ENCODE measurements at regions not wholly inside any gene's neighbourhood (a gene's known extent, or its start where the extent isn't known, plus 50 kb on each side); places are given as distances from the start of the nearest gene placed in this dataset.

DNA sequence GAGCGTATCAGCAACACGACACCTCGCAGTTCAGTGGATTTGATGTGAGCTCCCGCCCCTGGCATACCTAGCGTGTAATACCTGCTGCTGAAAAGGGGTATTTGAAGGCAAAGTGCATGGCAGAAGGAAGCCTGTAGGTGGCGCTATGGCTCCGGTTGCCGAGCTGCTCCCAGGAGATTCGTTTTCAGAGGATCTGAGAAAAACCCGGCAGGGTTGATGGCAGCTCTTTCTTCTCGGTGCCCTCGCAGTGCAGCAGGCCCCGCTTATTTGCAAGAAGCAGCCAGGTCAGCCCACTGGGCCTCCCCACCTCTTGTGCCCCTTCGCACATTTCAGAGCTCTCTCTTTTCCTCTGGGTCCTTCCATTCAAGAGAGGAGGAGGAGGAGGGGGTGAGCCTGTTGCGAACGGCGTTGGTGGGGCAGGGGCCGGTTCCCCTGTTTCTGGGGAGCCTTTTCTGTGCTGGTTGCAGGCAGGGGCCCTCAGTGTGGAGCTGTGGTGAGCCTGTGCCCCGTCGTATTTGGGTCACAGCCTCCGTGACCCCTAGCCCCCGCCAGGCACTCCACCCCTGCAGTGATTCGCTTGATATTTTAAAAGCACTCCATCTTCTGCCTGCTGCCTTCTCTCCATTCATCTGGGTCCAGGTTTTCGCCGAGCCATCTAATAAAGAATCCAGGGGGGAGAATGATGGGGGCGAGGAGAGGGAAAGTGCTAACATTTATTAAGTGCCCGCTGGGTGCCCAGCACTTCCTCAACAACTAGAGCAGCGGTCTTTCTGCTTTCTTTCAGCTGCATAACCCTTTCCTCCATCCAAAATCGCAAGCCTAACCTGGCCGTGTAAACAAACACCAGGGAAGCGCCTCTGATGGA, 85.3 kb upstream of the SYT13 start:
- in situ Hi-C loops (cut with HindIII; ENCODE audit: low sequenced_read_pairs): loop anchor here (25.0 kb wide), 1 partner anchor 91 kb away; no protein-coding TSS in a partner anchor

DNA sequence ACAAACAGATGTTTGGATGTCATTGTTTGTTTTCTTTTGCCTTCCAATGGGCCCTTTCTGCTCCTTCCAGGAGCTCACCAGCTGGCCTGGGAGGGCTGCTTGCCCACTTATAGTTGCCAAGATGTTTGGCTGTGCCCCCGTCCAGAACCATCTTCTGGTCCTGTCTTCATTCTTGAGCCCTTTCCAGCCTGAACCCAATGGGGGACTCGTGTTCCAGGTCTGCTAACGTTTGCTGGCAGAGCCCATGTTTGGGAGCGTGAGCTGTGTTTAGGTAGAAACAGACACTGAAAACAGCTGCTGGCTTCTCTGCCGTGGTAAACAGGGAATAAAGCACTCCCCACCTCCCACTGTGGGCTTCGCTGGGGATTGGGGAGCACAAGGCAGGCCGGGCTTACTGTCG, 83.2 kb upstream of the SYT13 start:
- in situ Hi-C loops (cut with HindIII; ENCODE audit: low sequenced_read_pairs): loop anchor here (25.0 kb wide), 1 partner anchor 93 kb away; no protein-coding TSS in a partner anchor

DNA sequence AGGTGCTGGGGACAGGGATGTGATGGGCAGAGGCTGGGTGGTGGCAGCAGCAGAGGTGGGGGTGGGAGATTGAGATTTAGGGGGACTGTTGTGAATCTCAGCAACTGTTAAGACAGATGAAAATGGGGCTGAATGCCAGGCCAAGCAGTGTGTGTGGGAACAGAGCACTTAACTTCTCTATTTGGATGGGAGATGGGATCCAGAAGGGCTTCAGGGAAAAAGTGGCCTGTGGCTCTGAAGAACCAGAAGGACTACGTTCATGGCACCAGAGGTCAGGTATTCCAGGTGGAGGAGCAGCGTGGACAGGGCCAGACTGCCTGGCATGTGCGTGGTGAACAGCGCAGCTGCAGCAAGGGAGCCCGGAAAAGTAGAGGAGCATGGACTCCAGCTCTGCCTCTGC, 82.6 kb upstream of the SYT13 start:
- in situ Hi-C loops (cut with HindIII; ENCODE audit: low sequenced_read_pairs): loop anchor here (25.0 kb wide), 1 partner anchor 94 kb away; no protein-coding TSS in a partner anchor

DNA sequence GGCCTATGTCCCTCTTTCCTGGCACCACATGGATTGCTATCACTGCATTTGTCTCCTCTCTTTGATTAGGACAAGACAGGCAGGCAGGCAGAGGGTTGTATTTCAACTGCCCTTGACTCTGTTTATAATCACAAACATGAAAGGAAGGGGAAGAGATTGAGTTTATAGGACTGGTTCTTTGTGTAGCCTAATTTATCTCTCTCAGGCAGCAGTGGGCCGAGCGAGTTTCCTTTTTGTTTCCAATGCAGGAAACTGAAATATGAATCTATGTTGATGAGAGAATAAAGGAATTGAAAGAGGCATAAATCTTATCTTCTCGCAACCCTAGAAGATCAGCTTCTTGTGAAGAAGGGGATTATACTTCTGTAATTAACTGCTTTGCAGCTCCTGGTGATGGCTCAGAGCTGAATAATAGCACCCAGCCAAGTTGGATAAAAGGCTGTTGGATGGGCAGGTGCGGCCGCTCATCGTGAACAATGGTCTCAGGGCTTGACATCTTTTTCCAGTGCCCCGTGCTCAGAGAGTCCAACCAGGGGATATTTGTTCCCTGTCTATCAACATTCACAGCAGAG, 80.6 kb upstream of the SYT13 start:
- in situ Hi-C loops (cut with HindIII; ENCODE audit: low sequenced_read_pairs): loop anchor here (25.0 kb wide), 1 partner anchor 96 kb away; no protein-coding TSS in a partner anchor

DNA sequence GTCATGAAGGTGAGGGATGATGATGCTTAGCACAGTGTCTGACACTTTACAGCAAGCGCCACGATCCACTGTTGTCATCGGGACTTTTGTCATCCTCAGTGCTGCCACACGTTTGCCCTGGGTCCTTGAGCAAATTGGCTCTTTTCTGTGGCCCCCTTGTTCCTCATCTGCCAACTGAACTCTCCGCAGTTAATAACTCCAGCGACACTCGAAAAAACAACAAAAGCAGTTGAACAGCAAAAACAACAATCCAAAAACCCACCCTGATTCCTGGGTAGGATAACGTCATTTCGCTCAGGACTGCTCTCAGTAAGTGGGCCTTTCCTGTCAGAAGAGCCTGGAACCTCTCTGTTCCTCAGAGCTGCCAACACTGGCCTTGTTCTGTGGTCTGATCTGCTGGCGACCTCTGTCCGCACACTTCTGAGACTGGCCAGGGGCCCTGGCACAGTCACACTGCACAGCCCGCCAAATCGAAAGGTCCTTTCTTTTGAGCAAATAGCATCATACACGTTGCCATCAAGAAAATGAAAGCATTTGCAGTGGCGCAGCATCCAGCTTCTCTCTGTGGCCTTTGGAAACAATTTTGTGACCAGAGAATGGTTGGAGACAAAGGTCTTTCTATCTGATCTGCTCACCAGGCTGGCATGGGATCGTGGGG, 79.9 kb upstream of the SYT13 start:
- in situ Hi-C loops (cut with HindIII; ENCODE audit: low sequenced_read_pairs): loop anchor here (25.0 kb wide), 1 partner anchor 96 kb away; no protein-coding TSS in a partner anchor

DNA sequence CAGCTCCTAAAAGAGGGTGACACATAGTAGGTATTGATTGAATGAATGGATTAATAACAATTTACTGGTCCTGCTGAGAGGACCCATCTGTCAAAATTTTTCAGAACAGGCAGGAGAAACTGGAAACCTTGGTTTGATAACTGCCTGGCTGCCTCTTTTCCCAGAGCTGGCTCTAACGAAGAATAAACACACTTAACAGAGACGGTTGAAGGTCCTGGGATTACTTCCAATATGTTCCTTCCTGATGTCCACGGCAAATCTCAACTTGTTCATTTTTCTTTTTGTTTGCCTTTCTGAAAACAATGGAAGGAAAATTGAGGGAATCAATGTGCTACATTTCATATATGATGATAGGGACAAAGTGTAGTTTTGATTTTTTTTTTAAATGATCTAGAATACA, 76.5 kb upstream of the SYT13 start:
- in situ Hi-C loops (cut with HindIII; ENCODE audit: low sequenced_read_pairs): loop anchor here (25.0 kb wide), 1 partner anchor 100 kb away; no protein-coding TSS in a partner anchor

DNA sequence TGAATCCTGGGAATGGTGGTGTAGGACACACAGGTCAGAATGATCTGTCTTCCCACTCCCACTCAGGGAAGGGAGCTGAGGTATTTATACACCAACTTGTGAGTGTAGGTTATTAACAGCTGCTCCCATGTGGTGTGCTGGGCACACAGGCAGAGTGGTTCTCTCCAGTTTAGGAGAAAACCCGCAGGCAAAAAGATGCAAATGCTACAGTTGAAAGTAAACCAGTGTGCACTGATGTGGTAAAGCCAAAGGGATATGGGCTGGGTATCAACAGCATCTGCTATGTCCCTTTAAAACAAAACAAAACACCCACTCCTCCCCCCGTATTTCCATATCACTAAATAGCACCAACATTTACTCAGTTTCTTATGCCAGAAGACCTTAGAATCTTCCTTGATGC, 75.4 kb upstream of the SYT13 start:
- in situ Hi-C loops (cut with HindIII; ENCODE audit: low sequenced_read_pairs): loop anchor here (25.0 kb wide), 1 partner anchor 101 kb away; no protein-coding TSS in a partner anchor

DNA sequence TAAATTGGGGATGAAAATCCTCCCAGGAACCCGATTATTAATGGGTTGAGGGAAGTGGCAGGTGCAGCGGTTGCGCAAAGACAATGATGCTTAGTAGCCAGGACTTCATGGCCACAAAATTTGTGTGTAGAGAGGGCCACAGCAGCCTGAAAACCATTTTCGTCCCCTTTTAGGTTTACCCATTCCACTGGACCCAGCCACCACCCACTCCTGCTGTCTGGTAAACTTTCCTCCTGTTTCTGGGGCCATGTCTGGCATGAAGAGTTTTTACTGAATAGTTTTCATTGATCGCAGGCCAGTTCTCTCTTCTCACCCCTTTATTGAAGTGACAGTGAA, 69.5 kb upstream of the SYT13 start:
- in situ Hi-C loops (cut with HindIII; ENCODE audit: low sequenced_read_pairs): loop anchor here (25.0 kb wide), 1 partner anchor 107 kb away; no protein-coding TSS in a partner anchor

DNA sequence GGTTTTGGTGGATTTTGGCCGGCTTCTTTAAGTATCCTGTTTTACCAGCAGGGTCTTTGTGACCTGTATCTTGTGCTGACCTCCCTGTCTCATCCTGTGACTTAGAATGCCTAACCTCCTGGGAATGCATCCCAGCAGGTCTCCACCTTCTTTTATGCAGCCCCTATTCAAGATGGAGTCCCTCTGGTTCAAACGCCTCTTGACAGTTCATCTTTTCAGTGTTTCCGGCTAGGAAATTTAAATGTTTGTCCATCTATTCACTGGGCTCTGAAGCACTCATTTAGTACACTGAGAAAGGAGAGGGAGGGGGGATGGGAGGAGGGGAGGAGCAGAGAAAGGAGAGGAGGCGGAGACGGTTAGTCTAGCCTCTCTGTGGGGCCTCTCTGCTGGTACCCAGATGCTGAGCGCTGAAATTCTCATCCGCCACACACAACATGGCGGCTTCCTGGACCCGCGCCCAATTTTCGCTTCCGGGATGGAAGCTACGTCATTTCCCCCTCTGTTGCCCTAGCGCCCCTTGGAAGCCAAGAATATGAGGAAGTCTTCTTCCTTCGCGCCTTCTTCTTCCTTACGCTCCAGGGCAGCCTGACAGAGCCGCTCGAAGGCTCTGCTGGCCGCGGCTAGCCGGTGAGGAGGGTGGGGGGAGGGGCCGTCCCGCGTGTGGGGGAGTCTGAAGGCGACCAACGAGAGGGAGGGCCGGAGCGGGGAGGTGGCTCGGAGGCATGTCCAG, 69.0 kb upstream of the SYT13 start:
- in situ Hi-C loops (cut with HindIII; ENCODE audit: low sequenced_read_pairs): loop anchor here (25.0 kb wide), 1 partner anchor 107 kb away; no protein-coding TSS in a partner anchor

DNA sequence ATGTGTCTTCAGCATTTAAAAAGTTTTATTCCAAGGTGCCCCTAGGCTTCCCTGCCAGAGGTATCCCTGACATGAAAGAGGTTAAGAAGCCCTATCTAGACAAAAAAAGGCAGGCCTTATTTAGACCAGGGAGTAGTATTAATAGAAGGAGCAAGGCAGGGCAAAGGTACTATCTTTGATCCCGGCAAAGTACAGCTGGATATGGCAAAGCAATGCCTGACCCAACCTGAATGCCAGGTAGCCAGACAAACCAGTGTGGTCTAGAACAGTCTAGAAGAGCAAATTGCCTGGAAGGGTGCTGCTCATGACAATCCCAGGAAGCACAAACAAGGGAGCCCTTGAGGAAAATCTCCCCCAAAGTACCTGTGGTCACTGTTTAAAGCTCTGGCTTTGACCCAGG, 62.6 kb upstream of the SYT13 start:
- in situ Hi-C loops (cut with HindIII; ENCODE audit: low sequenced_read_pairs): loop anchor here (25.0 kb wide), 1 partner anchor 411 kb away; no protein-coding TSS in a partner anchor

DNA sequence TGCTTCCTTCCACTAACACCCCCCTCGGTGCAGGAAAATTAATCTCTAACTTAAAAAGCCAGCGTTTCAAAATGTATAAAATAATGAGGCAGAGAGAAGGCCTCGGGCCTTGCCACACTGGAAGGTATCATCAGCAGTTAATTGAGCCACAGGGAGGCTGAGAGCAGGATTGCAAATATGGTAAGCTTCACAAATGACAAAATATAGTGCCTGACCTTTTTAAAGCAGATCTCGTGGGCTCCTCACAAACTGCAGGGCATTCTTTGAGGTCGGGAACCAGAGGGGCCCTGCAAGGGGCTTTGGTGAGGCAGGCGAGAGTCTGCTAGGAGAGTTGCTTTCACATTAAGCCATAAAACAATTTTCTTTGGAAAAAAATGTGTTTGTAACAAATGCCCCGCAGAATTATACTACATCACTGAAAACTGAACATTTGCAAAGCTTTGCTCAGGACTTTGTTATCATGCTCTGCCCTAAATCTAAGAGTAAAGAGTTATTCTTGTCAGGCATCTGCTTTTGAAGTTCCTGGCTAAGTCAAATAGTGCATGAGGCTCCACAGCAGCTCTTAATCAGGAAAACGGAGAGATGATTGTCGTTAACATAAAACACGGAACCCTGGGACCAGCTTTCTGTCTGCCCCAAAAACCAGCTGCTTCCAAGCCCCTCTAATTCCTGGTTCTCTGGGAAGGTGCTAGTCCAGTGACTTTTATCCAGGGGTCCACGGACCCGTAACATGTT, 61.4 kb upstream of the SYT13 start:
- in situ Hi-C loops (cut with HindIII; ENCODE audit: low sequenced_read_pairs): loop anchor here (25.0 kb wide), 1 partner anchor 410 kb away; no protein-coding TSS in a partner anchor

DNA sequence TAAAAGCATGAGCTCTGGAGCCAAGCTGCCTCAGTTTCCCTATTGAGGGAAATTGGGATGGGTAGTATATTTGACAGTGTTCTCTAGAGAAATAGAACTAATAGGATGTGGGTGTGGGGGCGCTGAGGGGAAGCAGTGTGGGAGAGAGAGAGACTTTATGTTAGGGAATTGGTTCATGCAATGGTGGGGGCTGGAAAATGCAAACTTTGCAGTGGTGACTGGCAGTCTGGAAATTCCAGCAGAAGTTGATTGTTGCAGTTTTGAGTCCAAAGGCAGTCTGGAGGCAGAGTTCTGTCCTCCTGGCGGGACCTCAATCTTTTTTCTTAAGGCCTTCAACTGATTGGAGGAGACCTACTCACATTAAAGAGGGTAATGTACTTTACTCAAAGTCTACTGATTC, 59.4 kb upstream of the SYT13 start:
- in situ Hi-C loops (cut with HindIII; ENCODE audit: low sequenced_read_pairs): loop anchor here (25.0 kb wide), 1 partner anchor 408 kb away; no protein-coding TSS in a partner anchor

DNA sequence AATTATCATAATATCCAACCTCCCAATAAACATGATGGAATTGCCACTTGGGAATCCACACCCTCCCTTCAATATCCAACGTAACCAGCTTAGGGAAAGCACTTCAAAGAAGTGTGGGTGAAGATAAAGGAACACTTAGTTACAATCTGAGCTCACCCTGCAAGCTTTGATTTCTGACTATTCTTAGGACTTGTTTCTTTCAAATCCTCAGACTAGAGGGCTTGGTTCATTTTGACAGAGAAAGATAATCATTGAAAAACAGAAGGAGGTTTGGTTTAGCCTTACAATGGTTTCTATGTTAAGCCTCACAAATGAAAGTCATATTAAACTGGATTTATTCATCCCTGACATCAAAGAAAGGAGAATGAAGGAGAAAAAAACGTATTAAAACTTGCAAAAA, 57.9 kb upstream of the SYT13 start:
- in situ Hi-C loops (cut with HindIII; ENCODE audit: low sequenced_read_pairs): loop anchor here (25.0 kb wide), 1 partner anchor 407 kb away; no protein-coding TSS in a partner anchor

DNA sequence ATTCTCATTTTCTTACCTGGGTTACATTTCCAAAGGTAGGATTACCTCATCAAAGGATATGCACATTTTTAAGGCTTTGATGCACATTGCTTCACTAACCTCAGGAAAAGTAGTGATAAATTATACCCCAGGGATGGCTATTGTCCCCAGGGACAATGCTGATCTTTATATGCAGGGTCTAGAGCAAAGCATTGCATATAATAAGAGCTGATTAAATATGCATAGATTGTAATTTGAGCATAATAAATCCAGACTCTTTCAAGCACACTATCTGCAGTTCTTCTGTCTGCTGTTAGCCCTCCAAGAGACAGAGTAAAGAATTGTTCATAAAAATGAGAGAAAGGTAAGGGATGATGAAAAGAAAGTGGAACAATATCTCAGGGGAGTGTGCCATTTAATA, 57.3 kb upstream of the SYT13 start:
- in situ Hi-C loops (cut with HindIII; ENCODE audit: low sequenced_read_pairs): loop anchor here (25.0 kb wide), 1 partner anchor 406 kb away; no protein-coding TSS in a partner anchor

DNA sequence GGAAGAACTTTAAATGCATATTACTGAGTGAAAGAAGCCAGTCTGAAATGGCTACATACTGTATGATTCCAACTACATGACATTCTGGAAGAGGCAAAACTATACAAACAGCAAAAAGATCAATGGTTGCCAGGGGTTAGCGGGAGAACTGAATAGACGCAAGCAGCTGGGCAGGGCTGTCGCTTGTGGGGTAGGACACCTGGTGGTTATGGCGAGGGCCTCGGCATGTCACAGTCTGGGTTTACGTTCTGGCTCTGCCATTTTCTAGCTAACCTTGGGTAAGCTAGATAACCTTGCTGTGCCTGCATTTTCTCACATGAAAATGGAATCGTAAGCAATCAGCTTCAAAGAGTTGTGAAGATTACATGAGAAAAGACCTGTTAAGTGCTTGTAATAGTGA, 55.2 kb upstream of the SYT13 start:
- in situ Hi-C loops (cut with HindIII; ENCODE audit: low sequenced_read_pairs): loop anchor here (25.0 kb wide), 1 partner anchor 404 kb away; no protein-coding TSS in a partner anchor

DNA sequence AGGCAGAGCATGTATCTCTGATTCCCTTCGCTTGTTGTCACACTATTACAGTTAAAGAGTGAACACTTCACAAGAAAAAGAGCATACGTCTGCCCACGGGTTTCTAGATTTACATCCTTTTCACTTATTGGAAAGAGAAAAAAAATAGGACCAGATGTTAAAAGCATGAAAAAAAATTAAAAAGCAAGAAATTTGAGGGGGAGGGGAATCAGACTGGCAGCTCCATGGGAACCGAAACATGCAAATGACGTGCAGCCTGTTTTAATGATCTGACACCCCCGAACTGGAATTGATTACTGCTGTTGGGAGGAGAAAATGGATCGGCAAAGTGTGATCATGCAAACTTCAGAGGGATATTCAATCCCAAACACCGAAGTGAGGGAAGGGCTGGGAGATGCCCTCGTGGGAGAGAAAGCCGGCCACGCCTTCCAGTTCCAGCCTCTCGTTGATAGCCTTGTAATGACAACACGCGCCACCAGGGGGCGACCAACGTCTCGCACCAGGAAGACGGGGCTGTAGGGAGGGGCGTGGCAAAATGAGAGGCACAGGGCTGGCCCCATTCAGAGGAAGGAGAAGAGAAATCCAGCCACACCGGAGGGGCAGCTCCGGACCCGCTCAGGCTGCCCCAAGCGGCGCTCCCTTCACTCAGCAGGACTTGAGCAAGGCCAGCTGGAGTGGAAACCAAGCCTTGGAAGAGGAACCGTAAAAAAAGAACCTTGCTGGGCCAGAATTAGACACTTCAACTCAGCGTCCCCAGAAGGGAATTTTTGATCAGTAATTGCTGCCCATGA, 53.8 kb upstream of the SYT13 start:
- in situ Hi-C loops (cut with HindIII; ENCODE audit: low sequenced_read_pairs): loop anchor here (25.0 kb wide), 1 partner anchor 403 kb away; no protein-coding TSS in a partner anchor

DNA sequence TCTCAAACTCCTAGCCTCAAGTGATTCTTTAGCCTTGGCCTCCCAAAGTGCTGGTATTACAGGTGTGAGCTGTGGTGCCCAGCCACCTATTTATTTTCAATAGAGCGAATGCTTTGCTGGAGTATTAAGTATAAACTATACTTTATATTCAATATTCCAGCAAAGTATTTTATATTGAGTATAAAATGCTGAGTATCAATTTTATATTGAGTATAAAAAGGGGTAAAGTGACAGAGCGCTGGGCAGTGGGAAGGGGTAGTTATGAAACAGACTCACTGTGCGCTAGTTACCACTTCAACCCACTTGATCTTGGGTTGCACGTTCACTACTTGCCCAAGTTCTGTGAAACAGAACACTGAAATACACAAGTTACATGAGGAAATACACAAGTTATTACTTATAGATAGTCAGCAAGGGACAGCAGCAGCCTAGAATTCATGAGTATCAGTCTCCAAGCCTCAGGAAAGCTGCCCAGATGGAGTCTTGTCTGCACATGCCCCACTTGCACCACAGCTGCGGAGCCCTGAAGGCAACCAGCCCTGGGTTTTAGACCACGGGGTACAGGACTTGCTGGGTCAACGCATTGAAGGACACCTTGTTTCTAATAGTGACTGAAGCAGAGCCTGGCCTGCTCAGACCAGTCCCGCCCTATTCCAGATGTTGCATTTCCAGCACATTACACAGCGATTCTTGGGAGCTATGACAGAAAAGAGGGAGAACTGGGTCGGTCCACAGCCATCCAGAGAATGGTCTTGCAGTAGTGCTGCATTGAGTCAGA, 51.6 kb upstream of the SYT13 start:
- in situ Hi-C loops (cut with HindIII; ENCODE audit: low sequenced_read_pairs): loop anchor here (25.0 kb wide), 1 partner anchor 400 kb away; no protein-coding TSS in a partner anchor

DNA sequence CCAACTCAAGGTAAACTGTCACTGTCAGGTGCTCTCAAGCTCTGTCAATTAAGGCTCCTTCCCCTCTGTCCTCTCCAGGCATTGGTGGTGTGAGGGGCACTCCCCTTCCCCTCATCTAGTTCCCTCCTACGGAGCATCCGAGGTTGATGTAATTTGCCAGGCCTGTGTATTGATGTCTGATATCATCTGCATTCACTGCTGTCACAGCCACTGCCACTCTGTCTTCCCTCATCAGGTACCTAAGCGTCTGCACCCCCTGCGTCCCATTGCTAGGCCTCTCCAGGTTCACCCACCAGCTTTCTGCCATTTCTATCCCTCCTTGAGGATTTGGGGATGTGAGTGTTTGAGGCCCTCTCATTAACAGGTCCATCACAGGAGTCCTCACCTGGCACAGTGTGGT, 50.0 kb upstream of the SYT13 start:
- in situ Hi-C loops (cut with HindIII; ENCODE audit: low sequenced_read_pairs): loop anchor here (25.0 kb wide), 1 partner anchor 399 kb away; no protein-coding TSS in a partner anchor

All from endothelial cell of hepatic sinusoid (primary cell).